IgD-negative memory B cell (primary cell): ENCODE measurements at regions not wholly inside any gene's neighbourhood (a gene's known extent, or its start where the extent isn't known, plus 50 kb on each side); places are given as distances from the start of the nearest gene placed in this dataset.
"Not testable (repeated sequence)": the region's sequence is repeated elsewhere in the genome, so short reads cannot be mapped to it uniquely, and the experiment has no call there.

Experiments used
- H3K27ac Mint-ChIP-seq, 3 donors: one replicate each; pipeline ENCODE4 v1.8.0; 2020 to 2022; ENCODE audit warnings: mild to moderate bottlenecking in 3 of 3, mixed read lengths in 3 of 3, moderate library complexity in 1 of 3
- H3K27me3 Mint-ChIP-seq: one replicate; pipeline ENCODE4 v1.8.0; 2021; ENCODE audit warnings: mixed read lengths
- H3K36me3 Mint-ChIP-seq: one replicate; pipeline ENCODE4 v1.8.0; 2020; ENCODE audit warnings: mild to moderate bottlenecking, mixed read lengths
- H3K4me1 Mint-ChIP-seq, 3 donors: one replicate each; pipeline ENCODE4 v1.8.0; 2020 to 2022; ENCODE audit warnings: mixed read lengths in 3 of 3, mild to moderate bottlenecking in 1 of 3
- H3K4me3 Mint-ChIP-seq, 4 donors: one replicate each; pipeline ENCODE4 v1.8.0; 2020 to 2022; ENCODE audit warnings: mild to moderate bottlenecking in 4 of 4, mixed read lengths in 4 of 4, moderate library complexity in 3 of 4
- H3K9me3 Mint-ChIP-seq, 3 donors: one replicate each; pipeline ENCODE4 v1.8.0; 2020 to 2021; ENCODE audit warnings: mixed read lengths in 3 of 3, mild to moderate bottlenecking in 1 of 3

DNA sequence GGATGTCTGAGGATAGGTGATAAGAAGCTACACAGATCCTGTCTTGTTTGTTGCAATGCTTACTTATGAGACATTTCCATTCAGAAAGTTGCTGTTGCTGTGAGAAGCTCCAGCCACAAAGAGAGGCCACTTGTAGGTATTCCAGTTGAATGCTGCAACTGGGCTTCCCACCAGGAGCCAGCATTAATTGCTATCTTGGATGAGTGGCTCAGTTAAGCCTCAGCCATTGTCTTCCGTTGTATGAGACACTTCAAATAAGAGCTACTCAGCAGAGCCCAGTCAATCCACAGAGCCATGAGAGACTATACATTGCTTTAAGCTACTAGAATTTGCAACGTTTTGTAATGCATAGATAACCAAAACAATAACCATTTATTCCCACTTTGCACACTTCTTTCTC, 104.3 kb upstream of the ARRDC3 start:
- Mint-ChIP-seq H3K4me3 (no peak overlapping the region), H3K36me3 (no peaks in the 10 kb centered on the region), H3K4me1 (no peaks in the 10 kb centered on the region), H3K9me3 (no peaks in the 10 kb centered on the region), H3K27me3 (peaks cover 2% of the 10 kb centered on the region), H3K27ac (no peak overlapping the region)

DNA sequence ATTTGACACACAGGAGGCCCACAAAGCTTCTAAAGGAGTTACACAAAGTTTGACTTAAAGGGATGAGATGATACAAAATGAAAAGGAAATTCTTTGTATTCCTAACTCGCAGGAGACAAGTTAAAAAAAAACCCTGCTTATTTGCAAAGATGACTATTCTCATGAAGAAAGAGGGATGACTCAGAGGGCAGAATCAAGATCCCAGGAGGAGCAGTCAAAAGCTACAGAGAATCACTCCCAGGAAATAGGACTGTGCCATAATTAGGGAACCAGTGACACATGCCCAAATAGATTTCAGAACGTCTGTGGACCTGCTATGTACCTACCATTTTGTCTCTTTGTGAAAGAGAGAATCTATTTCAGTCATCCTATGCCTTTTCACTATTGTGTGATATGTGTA, 103.5 kb upstream of the ARRDC3 start:
- no peak overlapping the region for H3K4me3 Mint-ChIP-seq
- H3K36me3 Mint-ChIP-seq: no peaks in the 10 kb centered on the region
- H3K27me3 Mint-ChIP-seq: peaks cover 2% of the 10 kb centered on the region
- no peaks in the 10 kb centered on the region for H3K4me1 Mint-ChIP-seq
- H3K9me3 Mint-ChIP-seq: no peaks in the 10 kb centered on the region
- H3K27ac Mint-ChIP-seq: no peak overlapping the region

DNA sequence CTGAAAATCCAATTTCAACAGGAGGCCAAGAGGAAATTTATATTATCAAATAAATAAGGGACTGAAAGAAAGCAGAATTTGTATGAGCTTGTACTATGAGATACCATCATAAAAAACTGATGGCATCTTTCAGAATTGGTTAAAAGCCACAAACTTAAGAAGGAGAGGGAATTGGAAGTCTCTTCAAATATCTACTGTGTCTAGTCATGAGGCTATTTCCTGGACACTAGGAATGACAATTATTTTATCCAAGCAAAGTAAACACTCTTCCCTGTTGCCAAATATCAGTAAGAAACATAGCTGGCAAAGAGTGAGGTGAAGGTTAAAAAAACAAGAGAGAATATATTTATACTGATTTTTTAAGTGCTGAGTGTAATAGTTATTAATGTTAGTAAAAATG, 101.5 kb upstream of the ARRDC3 start:
- no peak overlapping the region for H3K27ac Mint-ChIP-seq
- H3K4me1 Mint-ChIP-seq: peaks cover 0 to under 1% (median 0%) of the 10 kb centered on the region in 3 donors
- H3K4me3 Mint-ChIP-seq: no peak overlapping the region
- no peaks in the 10 kb centered on the region for H3K9me3 Mint-ChIP-seq
- no peaks in the 10 kb centered on the region for H3K36me3 Mint-ChIP-seq
- no peaks in the 10 kb centered on the region for H3K27me3 Mint-ChIP-seq

DNA sequence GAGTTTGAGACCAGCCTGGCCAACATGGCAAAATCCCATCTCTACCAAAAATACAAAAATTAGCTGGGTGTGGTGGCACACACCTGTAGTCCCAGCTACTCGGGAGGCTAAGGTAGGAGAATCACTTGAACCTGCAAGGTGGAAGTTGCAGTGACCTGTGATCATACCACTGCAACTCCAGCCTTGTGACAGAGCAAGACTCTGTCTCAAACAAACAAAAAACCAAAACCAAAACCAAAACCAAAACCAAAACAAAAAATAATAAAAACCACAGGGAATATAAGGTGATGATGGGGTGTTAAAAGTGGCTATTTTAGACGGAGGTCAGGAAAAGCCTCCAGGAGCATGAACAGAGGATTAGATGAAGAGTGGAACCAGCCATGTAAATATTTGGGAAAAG, 96.3 kb upstream of the ARRDC3 start:
- peak overlapping the region in 1 of 3 donors; percentile 59 for H3K27ac Mint-ChIP-seq
- not testable (repeated sequence) for H3K4me3 Mint-ChIP-seq, H3K27me3 Mint-ChIP-seq, H3K36me3 Mint-ChIP-seq, H3K9me3 Mint-ChIP-seq, H3K4me1 Mint-ChIP-seq

DNA sequence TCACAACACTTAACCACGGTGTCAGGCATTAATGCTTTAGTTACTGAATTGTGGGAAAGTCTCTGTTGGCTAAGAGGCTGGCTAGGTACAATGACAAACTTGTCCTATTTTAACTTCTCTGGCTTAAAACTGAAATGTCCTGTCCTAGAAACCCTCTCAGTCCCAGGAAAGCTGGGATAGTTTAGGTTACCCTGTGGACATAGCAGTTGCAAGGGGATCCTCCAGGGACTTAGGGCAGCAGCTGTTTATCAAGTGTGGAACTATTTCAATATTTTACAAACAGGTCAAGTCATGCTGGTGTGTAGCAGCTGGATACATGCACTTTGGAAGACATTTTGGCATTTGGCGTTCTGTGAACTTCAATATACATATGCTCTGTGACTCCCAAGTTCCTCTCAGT, 95.0 kb upstream of the ARRDC3 start:
- Mint-ChIP-seq H3K27me3 (no peaks in the 10 kb centered on the region), H3K27ac (no peak overlapping the region), H3K36me3 (no peaks in the 10 kb centered on the region), H3K4me3 (no peak overlapping the region), H3K9me3 (no peaks in the 10 kb centered on the region), H3K4me1 (peaks cover 0 to 4% (median 1%) of the 10 kb centered on the region in 3 donors)

DNA sequence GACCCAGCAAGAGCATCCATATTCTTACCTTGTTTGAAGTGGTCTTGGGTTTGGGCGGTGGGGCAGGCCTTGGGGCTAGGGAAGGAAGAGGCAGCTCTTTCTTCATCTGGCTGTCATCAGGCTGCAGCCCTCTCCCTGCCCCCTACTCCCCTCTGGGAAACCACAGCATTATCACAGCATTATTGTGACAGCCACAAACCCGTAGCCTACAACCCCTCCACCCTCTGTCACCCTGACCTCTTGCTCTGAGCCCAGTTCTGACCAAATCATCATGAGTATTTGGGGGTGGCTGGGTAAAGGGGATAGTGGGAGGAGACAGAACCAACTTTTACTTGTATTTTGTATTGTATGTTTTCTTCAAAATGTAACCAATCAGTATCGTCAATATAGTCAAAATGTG, 94.3 kb upstream of the ARRDC3 start:
- no peak overlapping the region for H3K27ac Mint-ChIP-seq
- H3K9me3 Mint-ChIP-seq: no peaks in the 10 kb centered on the region
- peaks cover 0 to 4% (median 1%) of the 10 kb centered on the region in 3 donors for H3K4me1 Mint-ChIP-seq
- no peaks in the 10 kb centered on the region for H3K27me3 Mint-ChIP-seq
- H3K36me3 Mint-ChIP-seq: no peaks in the 10 kb centered on the region
- no peak overlapping the region for H3K4me3 Mint-ChIP-seq

DNA sequence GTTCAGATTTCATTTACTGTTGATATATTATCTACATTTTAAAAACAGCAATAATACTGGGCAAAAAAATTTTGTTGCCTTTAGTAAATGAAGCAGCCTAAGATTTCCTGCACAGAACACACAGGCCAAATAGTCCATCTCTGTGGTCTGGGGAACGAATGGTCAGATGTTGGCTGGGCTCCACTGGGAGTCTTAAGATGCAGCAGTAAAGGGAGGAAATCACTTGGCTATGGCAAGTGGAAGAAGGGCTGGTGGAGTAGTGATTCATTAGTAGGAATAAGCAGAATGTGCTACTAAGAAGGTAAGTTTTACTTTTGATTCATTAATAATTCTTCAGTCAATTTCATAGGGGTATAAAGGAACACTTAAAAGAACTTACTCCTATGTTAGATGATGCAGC, 91.1 kb upstream of the ARRDC3 start:
- no peaks in the 10 kb centered on the region for H3K27me3 Mint-ChIP-seq
- H3K36me3 Mint-ChIP-seq: no peaks in the 10 kb centered on the region
- no peak overlapping the region for H3K27ac Mint-ChIP-seq
- no peaks in the 10 kb centered on the region for H3K9me3 Mint-ChIP-seq
- H3K4me3 Mint-ChIP-seq: no peak overlapping the region
- no peaks in the 10 kb centered on the region for H3K4me1 Mint-ChIP-seq

DNA sequence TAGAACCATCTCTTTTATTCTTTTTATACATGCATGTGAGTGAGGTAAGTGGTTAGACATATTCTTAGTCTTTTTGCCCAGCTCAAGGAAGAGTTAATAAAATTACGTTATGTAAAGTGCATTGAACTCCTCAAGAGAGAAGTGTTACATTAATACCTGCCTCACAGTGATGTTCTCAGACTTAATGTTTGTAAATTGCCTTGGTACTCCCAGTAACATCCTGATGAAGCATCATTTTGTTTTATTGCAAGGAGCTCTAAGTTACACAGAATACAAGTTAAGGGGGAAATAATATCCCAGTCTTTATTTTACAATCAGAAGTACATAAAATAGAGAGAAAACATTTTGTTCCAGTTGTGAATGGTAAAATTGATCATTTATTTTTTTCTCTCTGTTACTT, 89.5 kb upstream of the ARRDC3 start:
- Mint-ChIP-seq H3K4me3 (no peak overlapping the region), H3K27me3 (no peaks in the 10 kb centered on the region), H3K36me3 (peaks cover 2% of the 10 kb centered on the region), H3K4me1 (no peaks in the 10 kb centered on the region), H3K9me3 (no peaks in the 10 kb centered on the region), H3K27ac (no peak overlapping the region)

DNA sequence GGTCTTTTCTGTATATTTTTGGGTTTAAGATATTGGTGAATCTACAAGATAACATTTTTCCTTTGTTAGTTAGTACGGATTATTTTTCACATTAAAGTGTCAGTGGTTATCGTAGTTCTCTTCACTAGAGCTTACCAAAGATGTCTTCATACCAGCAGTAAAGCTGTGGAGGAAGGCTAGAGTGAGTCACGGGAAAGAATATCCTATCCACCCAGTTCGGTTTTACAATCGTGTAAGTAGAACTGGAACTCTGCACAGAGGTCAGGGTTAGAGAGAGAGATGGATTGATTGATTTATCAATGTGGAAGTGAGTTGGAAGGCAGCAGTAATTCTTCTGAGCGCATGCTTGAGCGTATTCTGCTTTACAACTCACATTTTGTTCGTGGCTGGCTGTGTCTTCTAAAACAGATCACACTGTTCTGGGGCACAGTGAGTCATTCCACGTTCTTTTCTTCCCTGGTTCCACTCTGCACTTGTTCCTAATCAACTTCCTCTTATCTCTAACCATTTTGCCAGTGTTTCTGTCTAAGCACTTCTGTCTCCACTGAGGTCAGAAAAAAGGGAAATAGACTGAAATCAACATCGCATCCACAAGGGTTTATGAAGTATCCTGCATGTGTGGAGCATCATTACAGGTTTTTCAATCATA, 86.5 kb upstream of the ARRDC3 start:
- no peaks in the 10 kb centered on the region for H3K27me3 Mint-ChIP-seq
- no peak overlapping the region for H3K27ac Mint-ChIP-seq
- no peaks in the 10 kb centered on the region for H3K4me1 Mint-ChIP-seq
- H3K9me3 Mint-ChIP-seq: peaks cover 0 to 3% (median 0%) of the 10 kb centered on the region in 3 donors
- H3K36me3 Mint-ChIP-seq: peaks cover 2% of the 10 kb centered on the region
- H3K4me3 Mint-ChIP-seq: no peak overlapping the region

DNA sequence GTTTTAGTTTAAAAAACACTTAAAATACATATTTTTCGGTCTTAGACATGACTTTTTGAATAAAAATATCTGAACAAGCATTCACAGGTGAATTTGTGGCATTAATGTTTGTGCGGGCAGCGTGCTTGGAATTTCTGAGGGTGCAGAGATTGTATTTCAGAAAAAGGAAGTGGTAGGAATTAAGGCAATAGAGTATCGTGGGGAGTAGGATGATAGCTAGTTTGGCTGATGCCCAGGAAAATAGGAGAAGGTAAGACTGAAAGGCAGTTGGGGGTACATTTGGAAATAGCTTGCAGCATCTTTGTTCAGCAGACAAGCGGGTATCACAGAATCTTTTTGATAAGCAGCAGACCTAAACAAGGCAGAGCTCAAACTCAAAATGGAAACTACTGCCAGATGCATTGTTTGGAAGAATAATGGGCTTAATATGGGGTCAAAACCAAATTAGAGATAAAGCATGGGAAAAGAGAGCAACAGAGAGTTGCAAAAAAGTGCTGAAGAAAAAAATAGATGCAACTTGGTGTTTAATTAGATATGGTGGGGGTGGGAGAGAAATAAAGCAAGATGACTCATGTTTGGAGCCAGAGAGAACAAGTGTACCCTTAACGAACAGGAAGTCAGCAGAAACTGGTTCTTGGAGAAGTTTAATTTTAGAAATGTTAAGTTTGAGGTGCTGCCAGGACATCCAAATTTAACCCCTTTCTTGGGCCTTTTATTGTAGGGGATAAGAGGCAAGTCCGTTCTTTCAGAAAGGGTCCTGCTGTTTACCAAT, 85.7 kb upstream of the ARRDC3 start:
- H3K27me3 Mint-ChIP-seq: no peaks in the 10 kb centered on the region
- H3K9me3 Mint-ChIP-seq: peaks cover 0 to 3% (median 1%) of the 10 kb centered on the region in 3 donors
- H3K4me1 Mint-ChIP-seq: no peaks in the 10 kb centered on the region
- no peak overlapping the region for H3K27ac Mint-ChIP-seq
- H3K36me3 Mint-ChIP-seq: peaks cover 2% of the 10 kb centered on the region
- no peak overlapping the region for H3K4me3 Mint-ChIP-seq

DNA sequence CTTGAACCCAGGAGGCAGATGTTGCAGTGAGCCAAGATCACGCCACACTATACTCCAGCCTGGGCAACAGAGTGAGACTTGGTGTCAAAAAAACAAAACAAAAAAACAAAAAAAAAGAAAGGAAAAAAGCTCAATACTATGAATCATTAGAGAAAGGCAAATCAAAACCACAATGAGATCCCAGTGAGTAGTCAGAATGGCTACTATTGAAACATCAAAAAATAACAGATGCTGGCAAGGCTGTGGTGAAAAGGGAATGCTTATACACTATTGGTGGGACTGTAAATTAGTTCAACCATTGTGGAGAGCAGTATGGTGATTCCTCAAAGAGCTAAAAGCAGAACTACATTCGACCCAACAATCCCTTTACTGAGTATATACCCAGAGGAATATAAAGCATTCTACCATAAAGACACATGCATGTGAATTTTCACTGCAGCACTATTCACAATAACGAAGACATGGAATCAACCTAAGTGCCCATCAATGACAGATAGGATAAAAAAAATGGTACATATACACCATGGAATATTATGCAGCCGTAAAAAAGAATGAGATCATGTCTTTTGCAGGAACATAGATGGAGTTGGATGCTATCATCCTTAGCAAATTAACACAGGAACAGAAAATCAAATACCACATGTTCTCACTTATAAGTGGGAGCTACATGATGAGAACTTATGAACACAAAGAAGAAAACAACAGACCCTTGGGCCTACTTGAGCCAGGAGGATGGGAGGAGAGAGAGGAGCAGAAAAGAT, 81.9 kb upstream of the ARRDC3 start:
- H3K4me3 Mint-ChIP-seq: no peak overlapping the region
- peaks cover 2% of the 10 kb centered on the region for H3K36me3 Mint-ChIP-seq
- no peaks in the 10 kb centered on the region for H3K27me3 Mint-ChIP-seq
- no peak overlapping the region for H3K27ac Mint-ChIP-seq
- H3K9me3 Mint-ChIP-seq: peaks cover 4 to 15% (median 9%) of the 10 kb centered on the region in 3 donors
- H3K4me1 Mint-ChIP-seq: peaks cover 0 to 4% (median 0%) of the 10 kb centered on the region in 3 donors

DNA sequence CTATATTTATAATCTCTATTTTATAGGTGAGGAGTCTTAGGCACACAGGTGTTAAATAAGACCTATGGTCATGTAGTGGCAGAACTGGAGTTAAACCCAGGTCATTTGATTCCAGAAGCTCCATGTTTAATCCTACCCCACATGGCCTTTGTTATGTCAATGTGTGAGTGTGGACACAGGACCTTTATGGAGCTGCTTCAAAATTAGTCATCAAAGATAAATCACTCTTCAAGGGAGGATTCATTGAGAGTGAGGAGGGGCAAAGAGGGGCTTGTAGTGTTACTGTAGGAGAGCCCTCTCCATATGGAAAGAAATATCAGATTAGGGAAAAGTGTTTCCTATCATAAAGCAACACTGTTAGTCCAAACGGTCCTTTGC, 74.6 kb upstream of the ARRDC3 start:
- H3K4me1 Mint-ChIP-seq: peaks cover 0 to 1% (median 0%) of the 10 kb centered on the region in 3 donors
- peak overlapping the region in 1 of 4 donors; percentile 52 for H3K4me3 Mint-ChIP-seq
- peaks cover 4 to 16% (median 6%) of the 10 kb centered on the region in 3 donors for H3K9me3 Mint-ChIP-seq
- no peaks in the 10 kb centered on the region for H3K27me3 Mint-ChIP-seq
- no peak overlapping the region for H3K27ac Mint-ChIP-seq
- peaks cover 2% of the 10 kb centered on the region for H3K36me3 Mint-ChIP-seq

DNA sequence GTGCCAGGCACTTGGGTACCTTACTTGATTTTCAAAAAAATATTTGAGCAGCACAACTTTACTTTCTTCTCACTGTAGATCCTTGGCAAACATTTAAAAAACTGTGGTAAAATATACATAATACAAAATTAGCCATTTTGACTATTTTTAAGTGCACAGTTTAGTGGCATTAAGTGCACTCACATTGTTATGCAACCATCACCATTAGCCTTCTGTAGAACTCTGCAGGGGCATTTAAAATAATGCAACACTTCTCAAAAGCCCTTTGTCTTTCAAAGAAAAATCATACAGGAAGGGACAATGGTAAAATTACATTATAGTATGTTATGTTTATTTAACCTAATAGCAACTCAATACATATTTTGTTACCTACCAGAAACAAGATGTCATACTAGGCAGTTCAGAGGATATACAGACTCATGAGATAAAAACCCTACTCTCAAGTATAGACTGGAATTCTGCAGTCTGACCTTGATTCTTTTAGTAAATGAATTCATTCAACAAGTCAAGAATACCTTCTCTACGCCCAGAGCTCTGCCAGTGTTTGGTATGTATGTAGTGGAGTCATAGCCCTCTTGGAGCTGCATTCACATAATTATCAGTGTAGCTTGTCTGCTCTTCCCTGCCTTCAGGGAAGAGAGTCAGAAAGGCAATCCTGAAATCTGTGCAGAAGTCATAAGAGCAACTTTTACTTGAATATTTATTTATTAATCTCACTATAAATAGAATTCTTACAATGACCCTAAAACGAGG, 74.0 kb upstream of the ARRDC3 start:
- H3K4me3 Mint-ChIP-seq: no peak overlapping the region
- peaks cover 4 to 10% (median 4%) of the 10 kb centered on the region in 3 donors for H3K9me3 Mint-ChIP-seq
- H3K4me1 Mint-ChIP-seq: no peaks in the 10 kb centered on the region
- H3K27me3 Mint-ChIP-seq: no peaks in the 10 kb centered on the region
- peaks cover 2% of the 10 kb centered on the region for H3K36me3 Mint-ChIP-seq
- no peak overlapping the region for H3K27ac Mint-ChIP-seq

DNA sequence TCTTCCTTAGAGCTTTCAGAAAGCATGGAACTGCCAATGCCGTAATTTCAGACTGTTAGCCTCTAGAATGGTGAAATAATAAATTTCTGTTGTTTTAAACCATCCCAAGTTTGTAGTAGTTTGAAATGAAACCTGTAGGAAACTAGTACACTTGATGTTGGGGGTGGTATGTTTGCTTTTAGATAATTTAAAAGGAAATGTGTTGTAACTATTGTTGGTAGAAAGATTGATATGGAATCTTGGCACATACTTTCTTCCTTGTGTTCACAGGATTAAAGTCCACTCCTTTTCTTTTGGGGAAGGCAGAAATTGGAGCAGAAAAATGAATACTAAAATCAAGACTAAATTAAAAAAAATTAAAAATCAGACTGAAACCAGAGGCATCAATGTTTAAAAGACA, 66.0 kb upstream of the ARRDC3 start:
- Mint-ChIP-seq H3K27me3 (no peaks in the 10 kb centered on the region), H3K4me3 (no peak overlapping the region), H3K36me3 (peaks cover 8% of the 10 kb centered on the region)

DNA sequence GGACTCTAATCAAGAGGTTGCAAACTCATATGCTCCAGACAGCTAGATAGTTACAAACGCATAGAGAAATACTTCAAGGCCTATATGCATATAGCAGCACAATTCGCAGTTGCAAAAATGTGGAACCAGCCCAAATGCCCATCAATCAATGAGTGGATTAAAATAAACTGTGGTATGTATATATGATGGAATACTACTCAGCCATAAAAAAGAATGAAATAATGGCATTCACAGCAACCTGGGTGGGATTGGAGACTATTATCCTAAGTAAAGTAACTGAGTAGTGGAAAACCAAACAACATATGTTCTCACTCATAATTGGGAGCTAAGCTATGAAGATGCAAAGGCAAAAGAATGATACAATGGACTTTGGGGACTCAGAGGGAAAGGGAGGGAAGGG, 65.0 kb upstream of the ARRDC3 start:
- not testable (repeated sequence) for H3K27me3 Mint-ChIP-seq, H3K4me1 Mint-ChIP-seq, H3K27ac Mint-ChIP-seq, H3K4me3 Mint-ChIP-seq, H3K9me3 Mint-ChIP-seq, H3K36me3 Mint-ChIP-seq

More for the DNA sequence above, 66.0 kb upstream of the ARRDC3 start:
- peaks cover 3% of the 10 kb centered on the region in 3 donors for H3K9me3 Mint-ChIP-seq
- no peaks in the 10 kb centered on the region for H3K4me1 Mint-ChIP-seq
- H3K27ac Mint-ChIP-seq: no peak overlapping the region
